OCI-LY7 (cell line): ENCODE measurements at regions not wholly inside any gene's neighbourhood (a gene's known extent, or its start where the extent isn't known, plus 50 kb on each side); places are given as distances from the start of the nearest gene placed in this dataset.
A peak's percentile ranks its signal among the peaks of the same experiment; 100 is the strongest.

Experiments
- BruUV-seq: library from RNA; stranded (reverse); fragments of 400-500 nt; replicated peaks from 2 replicates; lab custom pipeline; 2021; lab: Mats Ljungman, UMichigan
- CTCF ChIA-PET: fragments of 300-600 bp; sonication (Branson Sonifier 250); formaldehyde crosslinking; loops from one replicate; lab custom pipeline; 2022; ENCODE audit warnings: antibody characterized with exemption; ENCODE audit not compliant: unreplicated experiment; lab: Charles Lee
- POLR2A ChIA-PET: fragments of 300-600 bp; sonication (Branson Sonifier 250); formaldehyde crosslinking; loops from one replicate; lab custom pipeline; 2022; ENCODE audit warnings: antibody characterized with exemption; lab: Charles Lee
- DNase-seq: peaks from one replicate; pipeline ENCODE4 v3.0.0-alpha.2; 2015; ENCODE audit warnings: low spot score
- H2AFZ ChIP-seq: fragments of 200-600 bp; sonication (generic), shearing (Covaris generic); 2 replicates; pipeline ENCODE4 v1.6.1; 2014; ENCODE audit warnings: mild to moderate bottlenecking, antibody characterized with exemption, low read length, moderate library complexity
- H3K27ac ChIP-seq: fragments of 200-600 bp; sonication (generic); 2 replicates; pipeline ENCODE4 v1.5.1; 2014; ENCODE audit warnings: mixed run types, low read depth, mild to moderate bottlenecking, moderate library complexity, low read length, inconsistent platforms; ENCODE audit not compliant: poor library complexity, severe bottlenecking
- H3K36me3 ChIP-seq: fragments of 200-600 bp; sonication (generic); 2 replicates; pipeline ENCODE4 v1.6.1; 2014; ENCODE audit warnings: mild to moderate bottlenecking, antibody characterized with exemption, low read length, moderate library complexity, mixed read lengths; ENCODE audit not compliant: insufficient read depth
- H3K4me1 ChIP-seq: fragments of 200-600 bp; sonication (generic); 2 replicates; pipeline ENCODE4 v1.5.1; 2014; ENCODE audit warnings: mild to moderate bottlenecking, low read length; ENCODE audit not compliant: insufficient read depth, poor library complexity, severe bottlenecking
- H3K4me2 ChIP-seq: fragments of 200-600 bp; sonication (generic); 2 replicates; pipeline ENCODE4 v1.6.1; 2014; ENCODE audit warnings: mild to moderate bottlenecking, low read length
- H3K4me3 ChIP-seq: fragments of 200-600 bp; sonication (generic); 2 replicates; pipeline ENCODE4 v1.5.1; 2014; ENCODE audit warnings: mild to moderate bottlenecking, low read depth, low read length; ENCODE audit not compliant: poor library complexity, severe bottlenecking
- H3K79me2 ChIP-seq: fragments of 200-600 bp; sonication (generic); 2 replicates; pipeline ENCODE4 v1.6.1; 2016; ENCODE audit warnings: low read depth, mild to moderate bottlenecking, low read length, moderate library complexity, mixed read lengths; ENCODE audit not compliant: insufficient read depth
- H3K9me2 ChIP-seq: fragments of 200-600 bp; sonication (generic); 2 replicates; pipeline ENCODE4 v1.6.1; 2016; ENCODE audit warnings: mild to moderate bottlenecking, low read length, mixed read lengths; ENCODE audit not compliant: insufficient read depth
- H3K9me3 ChIP-seq: fragments of 200-600 bp; sonication (generic); 2 replicates; pipeline ENCODE4 v1.6.1; 2014; ENCODE audit warnings: mild to moderate bottlenecking, mixed run types, low read length, mixed read lengths
- H4K20me1 ChIP-seq: fragments of 200-600 bp; sonication (generic); 2 replicates; pipeline ENCODE4 v1.6.1; 2014; ENCODE audit warnings: mild to moderate bottlenecking, antibody characterized with exemption, low read length, moderate library complexity, mixed read lengths; ENCODE audit not compliant: insufficient read depth
- EZH2phosphoT487 ChIP-seq: fragments of 200-600 bp; sonication (generic); IDR thresholded peaks from 2 replicates; pipeline ENCODE4 v1.6.1; 2018; ENCODE audit warnings: low read depth, borderline replicate concordance, mild to moderate bottlenecking, mixed run types, antibody characterized with exemption, low read length, moderate library complexity, mixed read lengths
- intact Hi-C: fragments of 100-400 bp; cut with micrococcal nuclease; formaldehyde crosslinking; loops from one replicate; pipeline ENCODE4 v1.10.0; 2022; ENCODE audit not compliant: unreplicated experiment
- TF ChIP-seq, protein P1 (sequence below): fragments of 200-600 bp; sonication (generic); conservative IDR thresholded peaks from 2 replicates; pipeline ENCODE4 v1.5.1; 2014; ENCODE audit warnings: mild to moderate bottlenecking, antibody characterized with exemption, low read length, moderate library complexity, mixed read lengths

DNA sequence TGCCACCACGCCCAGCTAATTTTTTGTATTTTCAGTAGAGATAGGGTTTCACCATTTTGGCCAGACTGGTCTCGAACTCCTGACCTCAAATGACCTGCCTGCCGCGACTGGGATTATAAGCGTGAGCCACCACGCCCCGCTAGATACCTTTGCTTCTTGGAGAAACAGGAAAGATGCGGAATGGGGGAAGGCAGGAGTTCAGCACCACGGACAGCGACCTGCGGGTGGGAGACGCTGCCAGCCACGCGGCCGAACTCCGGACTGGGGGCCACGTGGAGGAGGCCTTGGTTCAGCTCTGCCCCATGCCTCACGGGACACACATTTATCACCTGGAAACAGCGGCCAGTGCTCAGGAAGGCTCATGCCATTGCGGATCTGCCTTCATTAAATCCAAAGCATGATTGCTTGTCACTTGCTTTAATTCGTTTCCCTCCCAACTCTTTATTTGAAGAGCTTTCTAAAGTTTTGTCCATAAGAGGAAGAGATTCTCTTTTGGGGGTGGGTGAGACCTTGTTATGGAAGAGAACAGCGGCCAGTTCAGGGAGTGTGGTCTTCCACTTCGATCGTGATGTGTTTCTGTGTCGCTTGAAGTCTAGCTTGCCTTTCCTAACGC lies 219.9 kb downstream of the ENGASE start:
- H3K9me2 ChIP-seq = no peaks in the 10 kb centered on the region
- POLR2A ChIA-PET = no interaction called here
- no peaks in the 10 kb centered on the region for H4K20me1 ChIP-seq
- H3K27ac ChIP-seq = no peak overlapping the region
- TF ChIP-seq, protein P1, sequence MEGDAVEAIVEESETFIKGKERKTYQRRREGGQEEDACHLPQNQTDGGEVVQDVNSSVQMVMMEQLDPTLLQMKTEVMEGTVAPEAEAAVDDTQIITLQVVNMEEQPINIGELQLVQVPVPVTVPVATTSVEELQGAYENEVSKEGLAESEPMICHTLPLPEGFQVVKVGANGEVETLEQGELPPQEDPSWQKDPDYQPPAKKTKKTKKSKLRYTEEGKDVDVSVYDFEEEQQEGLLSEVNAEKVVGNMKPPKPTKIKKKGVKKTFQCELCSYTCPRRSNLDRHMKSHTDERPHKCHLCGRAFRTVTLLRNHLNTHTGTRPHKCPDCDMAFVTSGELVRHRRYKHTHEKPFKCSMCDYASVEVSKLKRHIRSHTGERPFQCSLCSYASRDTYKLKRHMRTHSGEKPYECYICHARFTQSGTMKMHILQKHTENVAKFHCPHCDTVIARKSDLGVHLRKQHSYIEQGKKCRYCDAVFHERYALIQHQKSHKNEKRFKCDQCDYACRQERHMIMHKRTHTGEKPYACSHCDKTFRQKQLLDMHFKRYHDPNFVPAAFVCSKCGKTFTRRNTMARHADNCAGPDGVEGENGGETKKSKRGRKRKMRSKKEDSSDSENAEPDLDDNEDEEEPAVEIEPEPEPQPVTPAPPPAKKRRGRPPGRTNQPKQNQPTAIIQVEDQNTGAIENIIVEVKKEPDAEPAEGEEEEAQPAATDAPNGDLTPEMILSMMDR = no peak
- no peak for TF ChIP-seq EZH2phosphoT487
- intact Hi-C loops = loop anchor here (10.0 kb wide), 1 partner anchor 100 kb away; no protein-coding TSS in a partner anchor
- BruUV-seq = no TSS peak
- peak; percentile 31 for DNase-seq
- CTCF ChIA-PET = interaction anchor here (0.6 kb wide), 1 partner anchor 1624 kb away, joined by 3 read pairs; no protein-coding TSS in a partner anchor
- no peaks in the 10 kb centered on the region for H3K9me3 ChIP-seq
- no peak overlapping the region for H3K4me2 ChIP-seq
- no peaks in the 10 kb centered on the region for H3K79me2 ChIP-seq
- H3K4me1 ChIP-seq = peaks cover 6% of the 10 kb centered on the region
- no peaks in the 10 kb centered on the region for H3K36me3 ChIP-seq
- no peak overlapping the region for H2AFZ ChIP-seq
- no peak overlapping the region for H3K4me3 ChIP-seq

DNA sequence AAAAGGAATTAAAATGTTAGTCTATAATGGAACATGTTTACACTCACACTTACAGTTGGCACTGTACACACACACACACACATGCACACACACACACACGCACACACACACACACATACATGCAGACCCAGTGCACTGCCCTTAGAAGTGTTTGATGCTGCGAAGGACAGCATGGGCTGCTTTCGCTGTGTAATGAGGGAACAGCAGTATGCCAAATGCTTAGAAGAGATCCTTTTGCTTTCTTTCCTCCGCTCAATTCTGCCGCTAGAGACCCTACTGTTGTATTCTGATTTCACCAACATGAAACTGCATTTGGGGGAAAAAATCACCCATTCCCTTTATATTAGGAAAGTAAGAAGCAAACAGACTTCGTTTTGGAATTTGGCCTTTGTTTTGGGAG lies 217.9 kb downstream of the ENGASE start:
- no peaks in the 10 kb centered on the region for H3K79me2 ChIP-seq
- H4K20me1 ChIP-seq = no peaks in the 10 kb centered on the region
- H3K4me3 ChIP-seq = no peak overlapping the region
- no peaks in the 10 kb centered on the region for H3K9me2 ChIP-seq
- intact Hi-C loops = loop anchor here (10.0 kb wide), 1 partner anchor 98 kb away; no protein-coding TSS in a partner anchor
- no peaks in the 10 kb centered on the region for H3K4me1 ChIP-seq
- no peaks in the 10 kb centered on the region for H3K36me3 ChIP-seq
- no peak overlapping the region for H3K4me2 ChIP-seq
- H3K9me3 ChIP-seq = no peaks in the 10 kb centered on the region
- CTCF ChIA-PET = no interaction called here
- TF ChIP-seq, protein P1 = no peak
- no peak for TF ChIP-seq EZH2phosphoT487
- POLR2A ChIA-PET = no interaction called here
- no TSS peak for BruUV-seq
- H2AFZ ChIP-seq = no peak overlapping the region
- no peak overlapping the region for H3K27ac ChIP-seq
- DNase-seq = no peak

DNA sequence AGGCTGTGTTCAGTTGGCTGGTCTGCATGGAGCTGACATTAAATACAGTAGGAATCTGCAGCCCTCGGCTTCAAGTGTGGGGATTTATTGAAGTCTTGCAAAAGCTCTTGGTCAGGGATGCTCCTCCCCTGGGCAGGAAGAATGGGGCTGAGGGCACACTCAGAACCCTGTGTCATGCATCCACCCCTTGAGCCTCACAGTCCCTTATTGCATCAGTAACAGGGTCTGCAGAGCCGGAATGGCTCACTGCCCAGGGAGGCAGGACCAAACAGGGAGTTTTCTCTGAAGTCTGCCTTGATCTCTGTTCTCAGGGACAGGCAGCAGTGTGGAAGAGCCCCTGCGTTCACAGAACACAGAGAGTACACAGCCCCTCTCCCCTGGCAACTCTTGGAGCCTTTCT lies 216.8 kb downstream of the ENGASE start:
- Histone ChIP-seq H4K20me1 (no peaks in the 10 kb centered on the region), H3K36me3 (no peaks in the 10 kb centered on the region), H3K4me2 (no peak overlapping the region), H2AFZ (no peak overlapping the region), H3K4me1 (no peaks in the 10 kb centered on the region), H3K9me2 (no peaks in the 10 kb centered on the region), H3K79me2 (no peaks in the 10 kb centered on the region), H3K27ac (no peak overlapping the region), H3K9me3 (no peaks in the 10 kb centered on the region), H3K4me3 (no peak overlapping the region)
- no peak for DNase-seq
- CTCF ChIA-PET = interaction anchor here (0.6 kb wide), 1 partner anchor 801 kb away, joined by 4 read pairs; no protein-coding TSS in a partner anchor
- POLR2A ChIA-PET = interaction anchor here (1.5 kb wide), 1 partner anchor 15 kb away, joined by 4 read pairs; no protein-coding TSS in a partner anchor
- intact Hi-C loops = loop anchor here (10.0 kb wide), 1 partner anchor 97 kb away; no protein-coding TSS in a partner anchor
- TF ChIP-seq EZH2phosphoT487 = no peak
- TF ChIP-seq, protein P1 = no peak
- no TSS peak for BruUV-seq
